IPS DF 19.7 (cell line): ENCODE measurements at regions not wholly inside any gene's neighbourhood (a gene's known extent, or its start where the extent isn't known, plus 50 kb on each side); places are given as distances from the start of the nearest gene placed in this dataset.
"Not testable (repeated sequence)": the region's sequence is repeated elsewhere in the genome, so short reads cannot be mapped to it uniquely, and the experiment has no call there.

Experiments used
- DNase-seq: peaks from one replicate; pipeline ENCODE4 v3.0.0-alpha.2; 2013; ENCODE audit warnings: low read depth, low spot score

- no peak for DNase-seq
Measured at GRCh38 chr6:9834233-9834632, 580.6 kb downstream of the TFAP2A start.

- no peak for DNase-seq
Measured at GRCh38 chr6:9831783-9832182, 583.1 kb downstream of the TFAP2A start.

GRCh38 chr6:9830808-9831207 is 584.1 kb downstream of the TFAP2A start:
- no peak for DNase-seq

GRCh38 chr6:9825526-9825925 is 589.3 kb downstream of the TFAP2A start:
- no peak for DNase-seq

- not testable (repeated sequence) for DNase-seq
Measured at GRCh38 chr6:9810727-9811126, 604.1 kb downstream of the TFAP2A start.

GRCh38 chr6:9810286-9810685 is 604.6 kb downstream of the TFAP2A start:
- no peak for DNase-seq

- DNase-seq: no peak
Measured at GRCh38 chr6:9806195-9806594, 608.7 kb downstream of the TFAP2A start.

GRCh38 chr6:9801249-9801754 is 613.6 kb downstream of the TFAP2A start:
- DNase-seq: no peak

GRCh38 chr6:9799582-9799981 is 615.3 kb downstream of the TFAP2A start:
- DNase-seq: no peak

- DNase-seq: no peak
Measured at GRCh38 chr6:9796827-9797226, 618.0 kb downstream of the TFAP2A start.

- no peak for DNase-seq
Measured at GRCh38 chr6:9795880-9796279, 619.0 kb downstream of the TFAP2A start.

GRCh38 chr6:9789201-9789600 is 625.7 kb downstream of the TFAP2A start:
- no peak for DNase-seq

GRCh38 chr6:9784786-9785185 is 630.1 kb downstream of the TFAP2A start:
- no peak for DNase-seq

GRCh38 chr6:9783567-9783966 is 631.3 kb downstream of the TFAP2A start:
- DNase-seq: no peak

GRCh38 chr6:9766240-9766915 is 648.5 kb downstream of the TFAP2A start:
- DNase-seq: no peak

GRCh38 chr6:9761220-9761619 is 653.7 kb downstream of the TFAP2A start:
- DNase-seq: no peak

- DNase-seq: no peak
Measured at GRCh38 chr6:9754515-9754914, 660.4 kb downstream of the TFAP2A start.

GRCh38 chr6:9745966-9746365 is 668.9 kb downstream of the TFAP2A start:
- no peak for DNase-seq

GRCh38 chr6:9745476-9745875 is 669.4 kb downstream of the TFAP2A start:
- no peak for DNase-seq

- no peak for DNase-seq
Measured at GRCh38 chr6:9744119-9744518, 670.8 kb downstream of the TFAP2A start.

GRCh38 chr6:9732056-9732455 is 682.8 kb downstream of the TFAP2A start:
- DNase-seq: no peak

GRCh38 chr6:9725776-9726175 is 689.1 kb downstream of the TFAP2A start:
- DNase-seq: not testable (repeated sequence)

- no peak for DNase-seq
Measured at GRCh38 chr6:9717568-9717967, 697.3 kb downstream of the TFAP2A start.

GRCh38 chr6:9711365-9711764 is 703.5 kb downstream of the TFAP2A start:
- no peak for DNase-seq
